ENCODE measurements at regions not wholly inside any gene's neighbourhood (a gene's known extent, or its start where the extent isn't known, plus 50 kb on each side); places are given as distances from the start of the nearest gene placed in this dataset.

GRCh38 chr7:79874797-79875196 is 259.8 kb upstream of the GNAI1 start:
- DNase-seq (ENCODE audit: low read depth, low spot score): no peak
- Mint-ChIP-seq H3K27me3 (ENCODE audit: low read depth) (peaks cover 2% of the 10 kb centered on the region), H3K4me1 (no peaks in the 10 kb centered on the region), H3K9me3 (no peaks in the 10 kb centered on the region), H3K36me3 (ENCODE audit: low read depth) (no peaks in the 10 kb centered on the region), H3K27ac (ENCODE audit: unreplicated experiment) (no peak overlapping the region), H3K4me3 (no peak overlapping the region)
- TF ChIP-seq, protein P1, sequence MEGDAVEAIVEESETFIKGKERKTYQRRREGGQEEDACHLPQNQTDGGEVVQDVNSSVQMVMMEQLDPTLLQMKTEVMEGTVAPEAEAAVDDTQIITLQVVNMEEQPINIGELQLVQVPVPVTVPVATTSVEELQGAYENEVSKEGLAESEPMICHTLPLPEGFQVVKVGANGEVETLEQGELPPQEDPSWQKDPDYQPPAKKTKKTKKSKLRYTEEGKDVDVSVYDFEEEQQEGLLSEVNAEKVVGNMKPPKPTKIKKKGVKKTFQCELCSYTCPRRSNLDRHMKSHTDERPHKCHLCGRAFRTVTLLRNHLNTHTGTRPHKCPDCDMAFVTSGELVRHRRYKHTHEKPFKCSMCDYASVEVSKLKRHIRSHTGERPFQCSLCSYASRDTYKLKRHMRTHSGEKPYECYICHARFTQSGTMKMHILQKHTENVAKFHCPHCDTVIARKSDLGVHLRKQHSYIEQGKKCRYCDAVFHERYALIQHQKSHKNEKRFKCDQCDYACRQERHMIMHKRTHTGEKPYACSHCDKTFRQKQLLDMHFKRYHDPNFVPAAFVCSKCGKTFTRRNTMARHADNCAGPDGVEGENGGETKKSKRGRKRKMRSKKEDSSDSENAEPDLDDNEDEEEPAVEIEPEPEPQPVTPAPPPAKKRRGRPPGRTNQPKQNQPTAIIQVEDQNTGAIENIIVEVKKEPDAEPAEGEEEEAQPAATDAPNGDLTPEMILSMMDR (conservative IDR thresholded peaks at IDR 0.05): no peak

DNA sequence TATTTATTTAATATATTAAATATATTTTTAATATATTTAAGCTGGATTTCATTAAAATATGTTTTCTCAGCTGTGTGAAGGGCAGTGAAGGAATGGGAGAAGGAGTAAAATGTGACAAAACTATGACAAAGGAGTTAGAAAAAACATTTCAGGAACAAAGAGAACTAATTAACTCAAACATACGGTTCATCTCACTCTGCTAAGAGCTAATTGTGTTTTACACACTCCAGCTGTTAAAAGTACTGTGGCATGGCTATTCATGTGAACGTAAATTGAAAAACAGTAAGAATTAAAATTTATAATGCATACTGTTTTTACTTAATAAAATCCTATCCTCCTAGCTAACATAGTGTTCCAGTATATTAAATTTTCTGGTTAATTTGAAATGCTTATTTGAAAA is 262.5 kb upstream of the GNAI1 start:
- Mint-ChIP-seq H3K27ac (ENCODE audit: unreplicated experiment) (no peak overlapping the region), H3K27me3 (ENCODE audit: low read depth) (peaks cover 2% of the 10 kb centered on the region), H3K36me3 (ENCODE audit: low read depth) (no peaks in the 10 kb centered on the region), H3K4me3 (no peak overlapping the region), H3K4me1 (no peaks in the 10 kb centered on the region), H3K9me3 (no peaks in the 10 kb centered on the region)
- no peak for DNase-seq (ENCODE audit: low read depth, low spot score)
- TF ChIP-seq, protein P1 (conservative IDR thresholded peaks at IDR 0.05): no peak

DNA sequence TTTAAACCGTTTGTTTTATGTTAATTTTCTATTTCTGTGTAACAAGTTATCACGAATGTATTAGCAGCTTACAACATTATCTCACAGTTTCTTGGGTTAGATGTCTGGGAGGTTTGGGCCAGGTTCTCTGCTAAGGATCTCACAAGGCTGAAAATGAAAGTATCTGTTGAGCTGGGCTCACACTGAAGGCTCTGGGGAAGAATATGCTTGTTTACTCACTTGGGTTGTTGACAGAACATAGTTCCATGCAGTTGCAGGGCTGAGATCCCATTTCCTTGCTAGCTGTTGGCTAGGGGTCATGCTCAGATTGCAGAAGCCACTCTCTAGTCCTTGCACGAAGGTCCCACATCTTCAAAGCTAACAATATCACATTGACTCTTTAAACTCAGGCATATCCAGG is 266.6 kb upstream of the GNAI1 start:
- no peak for DNase-seq (ENCODE audit: low read depth, low spot score)
- no peak overlapping the region for H3K4me3 Mint-ChIP-seq
- H3K36me3 Mint-ChIP-seq (ENCODE audit: low read depth): no peaks in the 10 kb centered on the region
- no peaks in the 10 kb centered on the region for H3K27me3 Mint-ChIP-seq (ENCODE audit: low read depth)
- H3K4me1 Mint-ChIP-seq: peaks cover under 1% of the 10 kb centered on the region
- TF ChIP-seq, protein P1 (conservative IDR thresholded peaks at IDR 0.05): no peak
- no peaks in the 10 kb centered on the region for H3K9me3 Mint-ChIP-seq
- no peak overlapping the region for H3K27ac Mint-ChIP-seq (ENCODE audit: unreplicated experiment)

DNA sequence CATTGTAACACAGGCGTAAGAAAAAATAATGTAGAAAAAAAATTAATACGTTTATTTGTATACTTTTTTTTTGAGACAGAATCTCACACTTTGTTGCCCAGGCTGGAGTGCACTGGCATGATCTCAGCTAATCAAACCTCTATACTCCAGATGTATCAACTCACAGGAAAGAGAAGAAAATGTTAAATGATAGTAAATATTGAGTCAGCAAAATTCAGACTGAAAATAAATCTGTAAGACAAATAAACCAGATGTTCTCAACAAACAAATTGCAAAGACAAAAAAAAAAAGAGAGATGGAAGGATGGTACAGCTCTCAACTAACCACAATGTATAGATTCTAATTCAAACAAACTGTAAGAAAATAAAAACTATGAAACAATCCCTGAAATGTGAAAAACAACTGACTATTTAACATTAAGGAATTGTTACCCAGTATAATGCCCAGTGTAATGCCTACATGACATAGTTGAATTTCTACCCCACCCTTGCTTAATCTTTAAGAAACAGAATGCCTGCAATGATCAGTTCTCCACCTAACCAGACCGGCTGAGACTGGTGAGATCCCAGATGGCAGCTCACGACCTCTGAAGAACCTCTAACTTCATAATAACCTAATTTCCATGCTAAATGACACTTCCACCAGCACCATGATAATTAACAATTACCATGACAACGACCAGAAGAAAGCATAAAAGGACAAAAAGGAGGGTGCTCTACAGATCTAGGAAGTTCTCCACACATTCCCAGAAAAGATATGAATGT is 272.0 kb upstream of the GNAI1 start:
- Mint-ChIP-seq H3K27ac (ENCODE audit: unreplicated experiment) (peak overlapping the region; percentile 53), H3K27me3 (ENCODE audit: low read depth) (no peaks in the 10 kb centered on the region), H3K4me1 (peaks cover 4% of the 10 kb centered on the region), H3K9me3 (peaks cover 5% of the 10 kb centered on the region), H3K36me3 (ENCODE audit: low read depth) (no peaks in the 10 kb centered on the region), H3K4me3 (no peak overlapping the region)
- TF ChIP-seq, protein P1 (conservative IDR thresholded peaks at IDR 0.05): no peak
- no peak for DNase-seq (ENCODE audit: low read depth, low spot score)

DNA sequence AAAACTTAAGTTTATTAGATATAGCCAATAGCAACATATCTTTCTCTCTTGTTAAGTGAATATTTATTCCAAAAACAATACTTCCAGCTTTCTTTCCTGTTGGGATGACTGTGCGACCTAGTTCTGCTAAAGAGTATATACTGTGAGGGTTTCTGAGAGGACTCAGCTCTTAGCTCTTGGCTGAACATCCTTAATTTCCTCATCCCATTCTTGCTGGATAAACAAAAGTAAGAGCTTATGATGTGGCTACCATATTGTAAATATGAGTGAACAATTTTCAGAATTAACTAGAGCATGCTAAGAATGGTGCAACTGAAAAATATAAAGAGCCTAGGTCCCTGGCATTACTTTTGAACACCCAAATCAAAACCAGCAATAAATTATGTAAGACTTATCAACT is 279.5 kb upstream of the GNAI1 start:
- Mint-ChIP-seq H3K27me3 (ENCODE audit: low read depth) (no peaks in the 10 kb centered on the region), H3K9me3 (peaks cover 6% of the 10 kb centered on the region), H3K27ac (ENCODE audit: unreplicated experiment) (no peak overlapping the region), H3K36me3 (ENCODE audit: low read depth) (no peaks in the 10 kb centered on the region), H3K4me1 (no peaks in the 10 kb centered on the region), H3K4me3 (no peak overlapping the region)
- DNase-seq (ENCODE audit: low read depth, low spot score): no peak
- TF ChIP-seq, protein P1 (conservative IDR thresholded peaks at IDR 0.05): no peak
